Stimulated activated CD4-positive, alpha-beta T cell treated with anti-CD3 and anti-CD28 coated beads, Interleukin-15, amount 100 ng/mL, for 48 hours (primary cell): ENCODE measurements at regions not wholly inside any gene's neighbourhood (a gene's known extent, or its start where the extent isn't known, plus 50 kb on each side); places are given as distances from the start of the nearest gene placed in this dataset.

ENCODE experiments used
- DNase-seq, 2 donors: peaks; one replicate each; pipeline ENCODE4 v3.0.0-alpha.2; 2020; ENCODE audit warnings: low read depth in 2 of 2

DNA sequence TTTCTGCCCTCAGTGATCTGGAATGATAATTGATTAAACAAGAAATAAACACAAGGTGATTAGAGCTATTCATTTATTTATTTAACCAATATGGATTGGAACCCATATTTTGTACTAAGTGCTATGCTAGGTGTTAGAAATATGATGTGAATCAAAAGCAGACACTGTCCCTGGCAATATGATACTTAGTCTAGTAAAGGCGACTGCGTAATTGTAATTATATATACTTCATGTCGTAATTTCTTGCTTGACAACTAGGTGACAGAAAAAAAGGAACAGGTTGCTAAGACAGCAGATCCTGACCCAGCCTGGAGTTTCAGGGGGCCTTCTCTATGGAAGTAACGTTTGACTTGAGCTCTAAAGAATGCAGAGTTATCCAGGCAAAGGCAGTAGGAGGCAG, 236.5 kb upstream of the F9 start:
- no peak for DNase-seq

- no peak for DNase-seq
Observed at GRCh38 chrX:139290310-139290709, 240.2 kb upstream of the F9 start.

DNA sequence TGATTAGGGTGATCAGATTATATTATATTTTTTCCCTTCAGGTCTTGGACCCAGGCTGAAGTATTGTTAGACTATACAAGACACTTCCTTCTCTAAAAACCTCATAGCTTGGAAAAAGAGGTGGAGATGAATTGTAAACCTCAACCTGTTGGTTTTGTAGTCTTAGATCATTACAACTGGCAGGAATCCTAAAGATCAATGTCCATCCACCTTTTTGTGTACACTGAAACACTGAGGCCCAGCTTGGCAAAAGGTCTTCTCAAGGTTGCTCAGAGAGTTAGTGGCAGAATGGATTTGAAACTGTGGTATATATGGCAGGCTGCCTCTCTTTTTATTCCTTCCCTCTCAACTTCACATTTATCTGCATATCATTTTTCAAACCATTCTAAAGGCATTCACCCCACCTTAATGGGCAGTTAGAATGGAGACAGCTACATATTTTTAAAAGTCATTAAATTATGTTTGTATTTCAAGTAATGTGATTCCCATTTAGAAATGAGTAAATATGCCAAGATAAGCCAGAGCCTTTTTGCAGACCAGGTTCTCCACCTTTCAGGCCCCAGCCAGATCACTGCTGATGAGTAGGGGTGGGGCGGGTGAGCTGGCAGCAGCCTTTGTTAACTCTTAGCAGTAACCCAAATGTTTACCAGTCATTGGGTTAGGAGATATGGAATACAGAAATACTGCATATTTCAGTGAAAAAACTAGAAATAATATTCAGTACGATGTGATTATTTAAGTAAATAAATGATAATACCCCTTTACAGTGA, 243.2 kb upstream of the F9 start:
- DNase-seq: no peak

- no peak for DNase-seq
Observed at GRCh38 chrX:139286342-139286741, 244.2 kb upstream of the F9 start.

DNA sequence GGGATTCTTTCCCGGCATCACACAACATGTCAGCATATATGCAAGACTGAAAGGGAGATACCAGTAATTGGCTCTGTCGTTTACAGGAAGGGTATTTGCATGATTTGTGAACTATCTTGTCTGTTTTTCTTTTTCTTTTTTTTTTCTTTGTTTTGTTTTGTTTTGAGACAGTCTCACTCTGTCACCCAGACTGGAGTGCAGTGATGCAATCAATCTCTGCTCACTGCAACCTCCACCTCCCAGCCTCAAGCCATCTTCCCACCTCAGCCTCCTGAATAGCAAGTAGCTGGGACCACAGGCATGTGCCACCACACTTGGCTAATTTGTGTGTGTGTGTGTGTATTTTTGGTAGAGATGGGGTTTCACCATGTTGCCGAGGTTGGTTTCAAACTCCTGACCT, 262.7 kb upstream of the F9 start:
- DNase-seq: no peak

DNA sequence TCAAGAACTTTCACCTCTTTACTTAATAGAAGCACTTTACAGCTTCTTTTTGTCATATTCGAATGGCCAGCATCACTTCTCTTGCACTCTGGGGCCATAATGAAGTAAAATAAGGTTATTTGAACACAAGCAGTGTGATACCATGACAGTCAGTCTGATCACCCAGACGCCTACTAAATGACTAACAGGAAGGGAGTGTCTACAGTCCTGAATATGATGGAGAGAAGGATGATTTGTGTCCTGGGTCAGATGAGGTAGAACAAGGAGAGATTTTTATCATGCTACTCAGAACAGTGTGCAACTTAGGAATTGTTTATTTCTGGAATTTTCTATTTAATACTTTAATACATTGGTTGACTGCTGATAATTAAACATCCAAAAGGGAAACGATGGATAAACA, 284.2 kb upstream of the F9 start:
- no peak for DNase-seq

- no peak for DNase-seq
Observed at GRCh38 chrX:139237141-139237540, 293.4 kb upstream of the F9 start.

- no peak for DNase-seq
Observed at GRCh38 chrX:139234898-139235297, 295.6 kb upstream of the F9 start.

GRCh38 chrX:139224953-139225665, 305.4 kb upstream of the F9 start:
- no peak for DNase-seq

GRCh38 chrX:139222511-139223200, 307.9 kb upstream of the F9 start:
- no peak for DNase-seq

- no peak for DNase-seq
Observed at GRCh38 chrX:139213241-139213709, 317.3 kb upstream of the F9 start.

DNA sequence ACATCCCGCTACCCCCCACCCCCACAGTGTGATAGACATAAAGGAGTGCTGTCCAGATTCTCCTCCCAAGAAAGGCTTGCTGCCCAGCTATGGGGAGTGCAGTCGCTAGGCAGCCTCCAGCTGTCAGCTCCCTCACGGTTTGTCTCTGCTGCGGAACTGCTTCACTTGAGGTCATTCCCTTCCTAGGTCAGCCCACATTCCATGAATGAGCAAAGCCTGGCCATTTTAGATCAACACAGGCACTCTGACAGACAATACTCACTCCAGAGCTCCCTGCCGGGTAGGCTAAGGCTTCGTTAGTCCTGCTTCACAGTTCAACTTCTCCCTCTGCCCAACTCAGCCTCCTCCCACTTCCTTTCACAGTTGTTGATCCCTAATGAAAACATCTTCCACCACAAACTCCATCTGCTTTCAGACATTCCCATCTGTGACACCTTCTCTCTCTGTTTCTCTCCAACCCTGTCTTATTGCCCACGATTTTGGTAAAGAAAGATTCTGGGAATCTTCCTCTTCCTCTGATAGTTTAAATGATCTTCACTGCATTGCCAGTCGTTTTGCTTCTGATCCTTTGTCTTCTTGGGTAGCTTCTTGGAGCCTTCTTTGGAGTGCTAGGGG, 318.9 kb upstream of the F9 start:
- DNase-seq: no peak

GRCh38 chrX:139209342-139209741, 321.2 kb upstream of the F9 start:
- DNase-seq: no peak

DNA sequence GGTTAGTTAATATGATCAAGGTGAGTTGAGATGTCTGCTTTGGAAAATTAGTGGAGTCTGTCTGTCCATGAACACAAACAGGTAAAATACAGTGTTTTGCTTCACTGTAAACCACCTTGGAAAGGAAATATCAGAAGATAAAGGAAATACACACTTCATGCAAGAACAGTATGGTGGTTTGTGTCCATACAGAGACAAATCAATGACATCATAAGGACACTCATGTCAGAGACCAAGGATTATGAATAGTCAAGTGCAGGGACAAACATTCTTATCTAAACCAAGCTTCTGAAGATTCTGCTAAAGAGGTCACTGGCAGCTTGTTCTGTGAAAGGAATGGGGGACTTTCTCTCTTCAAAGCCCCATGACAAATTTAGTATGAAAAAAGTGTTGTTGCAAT, 322.9 kb upstream of the F9 start:
- DNase-seq: no peak

- DNase-seq: no peak
Observed at GRCh38 chrX:139206914-139207313, 323.6 kb upstream of the F9 start.

- no peak for DNase-seq
Observed at GRCh38 chrX:139204898-139205667, 325.5 kb upstream of the F9 start.

GRCh38 chrX:139204571-139204897, 326.0 kb upstream of the F9 start:
- DNase-seq: no peak

- DNase-seq: no peak
Observed at GRCh38 chrX:139203651-139204570, 326.6 kb upstream of the F9 start.

GRCh38 chrX:139202742-139203420, 327.7 kb upstream of the F9 start:
- no peak for DNase-seq

DNA sequence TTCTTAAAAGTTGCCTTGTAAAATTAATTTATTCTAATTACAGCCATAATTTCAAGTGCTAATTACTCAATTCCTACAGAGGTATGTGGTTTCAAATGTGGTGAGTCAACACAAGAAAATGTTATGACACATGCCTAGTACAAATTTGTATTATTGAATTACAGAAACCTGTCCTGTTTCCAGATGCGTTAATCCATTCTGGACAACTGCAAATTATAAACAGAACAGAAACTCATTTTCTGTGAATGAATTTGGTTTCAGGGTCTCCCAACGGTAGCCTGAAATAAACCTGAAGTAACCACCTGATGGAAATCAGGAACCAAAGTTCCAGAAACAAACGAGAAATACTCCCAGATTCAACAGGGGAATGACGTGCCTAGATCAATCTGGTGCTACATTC, 328.6 kb upstream of the F9 start:
- DNase-seq: no peak
